Activated gamma-delta T cell treated with Interleukin-2 at 50 U/mL for 16 hours (primary cell): ENCODE measurements at regions not wholly inside any gene's neighbourhood (a gene's known extent, or its start where the extent isn't known, plus 50 kb on each side); places are given as distances from the start of the nearest gene placed in this dataset.
"Not testable (repeated sequence)": the region's sequence is repeated elsewhere in the genome, so short reads cannot be mapped to it uniquely, and the experiment has no call there.

Source experiments
- DNase-seq: peaks from one replicate; pipeline ENCODE4 v3.0.0-alpha.2; 2020

GRCh38 chr14:58907803-58908202, 270.0 kb downstream of the DACT1 start:
- no peak for DNase-seq

GRCh38 chr14:58912287-58912686, 274.5 kb downstream of the DACT1 start:
- no peak for DNase-seq

DNA sequence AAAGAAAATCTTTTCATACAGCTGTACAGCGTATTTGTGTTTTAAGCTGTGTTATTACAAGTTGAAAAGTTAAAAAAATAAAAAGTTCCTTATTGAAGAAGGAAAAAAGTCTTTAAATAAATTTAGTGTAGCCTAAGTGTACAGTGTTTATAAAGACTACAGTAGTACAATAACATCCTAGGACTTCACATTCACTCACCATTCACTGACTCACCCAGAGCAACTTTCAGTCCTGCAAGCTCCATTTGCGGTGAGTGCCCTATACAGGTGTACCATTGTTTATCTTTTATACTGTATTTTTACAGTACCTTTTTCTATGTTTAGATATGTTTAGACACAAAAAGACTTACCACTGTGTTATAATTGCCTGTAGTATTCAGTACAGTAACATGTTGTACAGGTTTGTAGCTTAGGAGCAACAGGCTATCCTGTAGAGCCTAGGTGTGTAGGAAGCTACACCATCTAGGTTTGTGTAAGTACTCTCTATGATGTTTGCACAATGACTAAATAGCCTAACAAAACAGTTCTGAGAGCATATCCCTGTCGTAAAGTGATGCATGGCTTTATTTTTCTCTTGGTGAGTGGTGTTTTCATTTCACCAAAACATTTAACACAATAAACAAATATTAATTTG, 275.2 kb downstream of the DACT1 start:
- no peak for DNase-seq

- no peak for DNase-seq
Observed at GRCh38 chr14:58914279-58914855, 274.1 kb upstream of the DAAM1 start.

- DNase-seq, result no peak
Observed at GRCh38 chr14:58915646-58916045, 272.8 kb upstream of the DAAM1 start.

- DNase-seq, result no peak
Observed at GRCh38 chr14:58918066-58918738, 270.3 kb upstream of the DAAM1 start.

DNA sequence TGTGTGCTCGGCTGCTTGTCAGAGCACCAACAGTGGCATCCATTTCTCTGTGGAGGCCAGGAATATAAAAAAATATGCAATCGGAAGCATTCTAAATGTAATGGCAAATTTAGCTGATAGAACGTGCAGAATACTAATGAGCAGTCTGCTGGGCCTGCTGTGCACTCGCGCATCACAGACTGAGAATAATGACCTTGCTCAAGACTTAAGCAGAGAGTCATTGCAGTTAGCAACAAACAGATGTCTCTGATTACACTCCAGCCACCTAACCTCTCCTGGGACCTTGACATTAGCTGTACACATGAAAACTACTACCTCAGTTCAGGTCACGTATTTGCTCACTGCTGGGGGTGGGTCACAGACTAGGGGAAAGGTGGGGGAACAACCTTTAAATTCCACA, 269.2 kb upstream of the DAAM1 start:
- no peak for DNase-seq

- DNase-seq, result no peak
Observed at GRCh38 chr14:58920230-58920629, 268.2 kb upstream of the DAAM1 start.

GRCh38 chr14:58922201-58922940, 266.1 kb upstream of the DAAM1 start:
- not testable (repeated sequence) for DNase-seq

- DNase-seq, result no peak
Observed at GRCh38 chr14:58923751-58924405, 264.6 kb upstream of the DAAM1 start.

DNA sequence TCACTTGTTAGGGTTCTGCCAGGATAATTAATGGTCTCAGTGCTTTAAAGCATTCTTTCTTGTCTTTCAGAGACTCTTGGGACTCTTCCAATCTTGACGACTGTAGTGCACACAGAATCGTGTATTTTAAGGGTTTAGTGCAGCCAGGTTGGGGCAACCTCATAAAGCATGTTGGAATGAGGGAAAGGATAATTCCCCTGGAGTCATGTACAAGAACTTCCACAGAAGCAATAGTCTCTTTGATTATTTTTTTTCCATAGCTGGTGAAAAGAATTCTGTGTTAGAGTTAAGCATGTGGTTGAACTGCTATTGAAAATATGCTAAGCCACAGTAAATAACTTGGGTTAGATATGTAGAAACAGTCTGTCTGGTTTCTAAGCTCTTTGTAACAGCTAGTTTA, 246.8 kb upstream of the DAAM1 start:
- DNase-seq, result no peak

- DNase-seq, result no peak
Observed at GRCh38 chr14:58942516-58942915, 246.0 kb upstream of the DAAM1 start.

- DNase-seq, result no peak
Observed at GRCh38 chr14:58944343-58944967, 244.0 kb upstream of the DAAM1 start.

DNA sequence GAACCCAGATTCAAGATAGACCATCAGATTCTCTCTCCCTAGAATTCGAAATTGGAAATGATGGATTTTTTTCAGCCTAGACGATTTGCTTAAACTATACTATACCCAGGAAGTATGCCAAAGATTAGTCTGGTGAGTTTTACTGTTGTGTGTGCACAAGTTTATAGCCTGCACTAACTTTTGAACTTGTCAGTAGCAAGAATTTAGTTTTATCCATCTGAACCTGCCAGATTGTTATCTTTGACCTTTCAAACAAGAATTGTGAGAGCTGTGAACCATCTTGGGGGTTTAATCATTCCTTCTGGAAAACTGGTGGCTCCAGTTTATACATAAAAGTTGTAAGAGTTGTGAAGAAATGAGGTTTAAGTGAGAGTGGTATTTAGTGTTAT, 243.5 kb upstream of the DAAM1 start:
- DNase-seq, result no peak

DNA sequence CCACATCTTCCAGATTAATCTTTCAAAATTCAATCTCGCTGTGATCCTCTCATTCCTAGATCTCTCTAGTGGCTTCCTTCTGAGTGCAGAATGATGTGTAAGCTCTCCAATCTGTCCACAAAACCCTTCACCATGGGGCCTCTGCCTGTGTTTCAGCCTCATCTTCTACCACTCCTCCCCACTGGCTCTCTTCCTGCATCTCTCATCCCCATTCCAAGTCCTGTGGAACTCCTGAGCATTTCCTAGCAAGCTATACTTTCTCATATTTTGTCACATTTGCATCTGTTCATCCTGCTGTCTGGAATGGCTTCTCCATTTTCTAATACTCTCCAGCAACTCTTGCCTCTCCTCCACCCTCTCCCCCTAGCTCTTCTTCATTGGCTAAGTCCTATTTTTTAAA, 242.0 kb upstream of the DAAM1 start:
- DNase-seq, result no peak

DNA sequence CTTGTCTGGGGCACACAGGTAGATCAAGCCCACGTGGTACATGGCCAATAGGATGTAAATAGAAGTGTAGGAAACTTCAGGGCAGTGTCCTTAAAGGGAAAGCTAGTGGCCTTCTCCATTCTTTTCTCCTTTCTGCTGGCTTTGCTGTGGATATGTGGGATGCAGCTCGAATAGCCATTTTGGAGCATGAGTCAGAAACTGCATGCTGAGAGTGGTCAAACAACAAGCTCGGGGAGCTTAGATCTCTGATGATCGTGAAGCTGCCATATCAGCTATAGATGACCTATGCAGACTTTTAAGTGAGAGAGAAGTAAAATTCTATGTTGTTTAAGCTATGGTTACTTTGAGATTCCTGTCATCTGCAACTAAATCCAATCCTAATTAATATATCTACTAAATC, 241.3 kb upstream of the DAAM1 start:
- no peak for DNase-seq

DNA sequence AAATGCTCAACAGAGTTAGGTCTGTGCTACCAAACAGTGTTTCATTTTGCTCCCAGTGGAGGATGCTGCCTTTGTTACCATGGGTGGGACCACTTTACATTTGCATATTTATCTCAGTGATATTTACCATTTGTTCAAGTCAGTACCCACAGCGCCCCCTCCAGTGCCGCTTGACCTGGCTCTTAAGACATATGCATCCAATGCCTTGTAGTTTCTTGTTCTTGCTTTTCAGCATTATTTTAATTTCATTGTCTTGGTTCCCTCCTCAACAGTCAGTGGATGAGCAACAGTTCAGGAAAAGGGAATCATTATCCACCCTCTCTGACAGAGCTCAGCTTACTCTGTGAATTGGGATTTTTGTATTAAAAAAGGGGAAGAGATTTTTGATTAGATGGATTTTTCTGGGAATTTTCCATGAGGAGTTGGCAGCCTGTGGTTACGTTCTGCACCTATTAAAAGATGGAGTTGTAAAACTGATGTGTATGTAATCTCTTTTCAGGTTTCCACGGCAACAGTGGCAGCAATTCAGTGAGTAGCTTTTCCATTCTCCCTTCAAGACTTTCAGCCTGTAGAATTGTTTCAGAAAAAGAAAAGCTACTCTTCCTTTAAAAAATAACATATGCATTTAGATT, 240.5 kb upstream of the DAAM1 start:
- DNase-seq, result no peak

DNA sequence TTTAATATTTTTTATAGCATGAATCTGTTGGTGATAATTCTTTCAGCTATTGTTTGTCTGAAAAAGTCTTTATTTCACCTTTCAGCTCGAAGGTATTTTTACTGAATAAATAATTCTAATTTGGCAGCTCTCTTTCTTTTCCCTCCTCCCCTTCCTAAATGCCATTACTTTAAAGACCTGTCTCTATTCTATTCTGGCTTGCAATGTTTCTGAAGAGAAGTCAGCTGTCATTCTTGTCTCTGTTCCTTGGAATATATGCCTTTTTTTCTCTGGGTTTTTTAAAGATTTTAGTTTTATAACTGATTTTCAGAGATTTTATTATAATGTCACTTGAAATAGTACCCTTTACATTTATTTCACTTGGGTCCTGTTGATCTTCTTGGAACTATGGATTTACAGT, 237.9 kb upstream of the DAAM1 start:
- no peak for DNase-seq

DNA sequence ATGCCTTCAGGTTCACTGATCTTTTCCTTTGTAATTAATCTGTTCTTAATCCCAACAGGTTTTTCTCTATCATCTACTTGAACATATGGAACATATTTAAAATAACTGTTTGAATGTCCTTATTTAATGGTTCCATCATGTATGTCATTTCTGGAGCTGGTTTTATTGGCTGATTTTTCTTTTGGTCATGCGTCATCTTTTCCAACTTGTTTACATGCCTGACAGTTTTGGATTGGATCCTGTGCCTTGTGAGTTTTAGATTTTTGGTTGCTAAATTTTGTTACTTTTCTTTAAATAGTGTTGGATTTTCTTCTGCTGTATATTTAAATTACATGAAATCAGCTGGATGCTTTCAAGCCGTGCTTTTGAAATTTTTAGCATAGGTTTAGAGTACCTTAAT, 237.3 kb upstream of the DAAM1 start:
- no peak for DNase-seq

DNA sequence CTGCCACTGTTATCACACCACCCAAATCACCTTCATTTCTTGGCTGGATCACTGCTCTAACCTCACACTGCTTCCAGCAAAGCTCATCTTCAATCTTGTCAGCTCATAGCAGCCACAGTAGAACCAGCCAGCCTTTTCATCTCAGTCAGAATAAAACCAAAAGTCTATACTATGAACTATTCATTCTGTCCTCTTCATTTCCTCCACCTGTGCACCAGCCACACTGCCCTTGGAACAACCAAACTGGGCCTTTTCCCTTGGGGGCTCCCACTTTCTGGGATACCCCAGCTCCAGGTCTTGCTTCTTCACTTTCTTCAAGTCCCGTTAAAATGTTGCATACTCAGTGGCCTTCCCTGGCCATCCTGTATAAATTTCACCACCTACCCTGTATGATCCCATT, 234.4 kb upstream of the DAAM1 start:
- DNase-seq, result no peak

- DNase-seq, result no peak
Observed at GRCh38 chr14:58954901-58955861, 233.3 kb upstream of the DAAM1 start.
